IPS-15b (cell line): ENCODE measurements at regions not wholly inside any gene's neighbourhood (a gene's known extent, or its start where the extent isn't known, plus 50 kb on each side); places are given as distances from the start of the nearest gene placed in this dataset.

Experiments
- H3K27me3 ChIP-seq: one replicate; pipeline ENCODE4 v1.6.1; 2013; ENCODE audit warnings: low read length; ENCODE audit not compliant: control insufficient read depth, insufficient read depth
- H3K36me3 ChIP-seq: one replicate; pipeline ENCODE4 v1.6.1; 2013; ENCODE audit warnings: low read length; ENCODE audit not compliant: control insufficient read depth, insufficient read depth
- H3K4me1 ChIP-seq: one replicate; pipeline ENCODE4 v1.6.1; 2013; ENCODE audit warnings: mild to moderate bottlenecking, low read length; ENCODE audit not compliant: control insufficient read depth, insufficient read depth
- H3K4me3 ChIP-seq: one replicate; pipeline ENCODE4 v1.5.1; 2013; ENCODE audit warnings: low read depth, low read length
- H3K9ac ChIP-seq: one replicate; pipeline ENCODE4 v1.6.1; 2013; ENCODE audit warnings: low read depth, mild to moderate bottlenecking, low read length
- H3K9me3 ChIP-seq: one replicate; pipeline ENCODE4 v1.6.1; 2013; ENCODE audit warnings: mild to moderate bottlenecking, low read length; ENCODE audit not compliant: control insufficient read depth, insufficient read depth

- H3K4me1 ChIP-seq: no peaks in the 10 kb centered on the region
- no peaks in the 10 kb centered on the region for H3K27me3 ChIP-seq
These were observed 86.4 kb upstream of the KLHL29 start for GRCh38 chr2:23298551-23298950.

GRCh38 chr2:23299476-23300195 is 85.3 kb upstream of the KLHL29 start:
- Histone ChIP-seq H3K4me1 (no peaks in the 10 kb centered on the region), H3K27me3 (no peaks in the 10 kb centered on the region), H3K9me3 (no peaks in the 10 kb centered on the region)

More at GRCh38 chr2:23298551-23298950, 86.4 kb upstream of the KLHL29 start:
- H3K36me3 ChIP-seq: peaks cover 3% of the 10 kb centered on the region
- H3K9ac ChIP-seq: no peak overlapping the region
- no peak overlapping the region for H3K4me3 ChIP-seq
- no peaks in the 10 kb centered on the region for H3K9me3 ChIP-seq

GRCh38 chr2:23301136-23301535 is 83.8 kb upstream of the KLHL29 start:
- no peaks in the 10 kb centered on the region for H3K4me1 ChIP-seq
- H3K27me3 ChIP-seq: no peaks in the 10 kb centered on the region
- no peak overlapping the region for H3K9ac ChIP-seq
- H3K4me3 ChIP-seq: no peak overlapping the region
- peaks cover 3% of the 10 kb centered on the region for H3K36me3 ChIP-seq
- H3K9me3 ChIP-seq: no peaks in the 10 kb centered on the region

More at GRCh38 chr2:23299476-23300195, 85.3 kb upstream of the KLHL29 start:
- H3K9ac ChIP-seq: no peak overlapping the region
- H3K36me3 ChIP-seq: peaks cover 3% of the 10 kb centered on the region
- H3K4me3 ChIP-seq: no peak overlapping the region

GRCh38 chr2:23302591-23302990 is 82.4 kb upstream of the KLHL29 start:
- H3K27me3 ChIP-seq: no peaks in the 10 kb centered on the region
- H3K9ac ChIP-seq: no peak overlapping the region
- peaks cover 3% of the 10 kb centered on the region for H3K36me3 ChIP-seq
- no peak overlapping the region for H3K4me3 ChIP-seq
- H3K9me3 ChIP-seq: no peaks in the 10 kb centered on the region
- no peaks in the 10 kb centered on the region for H3K4me1 ChIP-seq

- Histone ChIP-seq H3K9me3 (no peaks in the 10 kb centered on the region), H3K4me1 (no peaks in the 10 kb centered on the region), H3K36me3 (no peaks in the 10 kb centered on the region), H3K9ac (no peak overlapping the region), H3K27me3 (no peaks in the 10 kb centered on the region), H3K4me3 (no peak overlapping the region)
These were observed 78.6 kb upstream of the KLHL29 start for GRCh38 chr2:23306401-23306800.

GRCh38 chr2:23311186-23311585 is 73.8 kb upstream of the KLHL29 start:
- H3K9me3 ChIP-seq: no peaks in the 10 kb centered on the region
- H3K9ac ChIP-seq: no peak overlapping the region
- H3K36me3 ChIP-seq: no peaks in the 10 kb centered on the region
- peaks cover 2% of the 10 kb centered on the region for H3K27me3 ChIP-seq
- H3K4me3 ChIP-seq: no peak overlapping the region
- no peaks in the 10 kb centered on the region for H3K4me1 ChIP-seq

GRCh38 chr2:23312996-23313606 is 71.9 kb upstream of the KLHL29 start:
- H3K36me3 ChIP-seq: no peaks in the 10 kb centered on the region
- no peaks in the 10 kb centered on the region for H3K4me1 ChIP-seq
- H3K4me3 ChIP-seq: no peak overlapping the region
- no peaks in the 10 kb centered on the region for H3K9me3 ChIP-seq
- H3K27me3 ChIP-seq: peaks cover 2% of the 10 kb centered on the region
- H3K9ac ChIP-seq: no peak overlapping the region

- H3K4me1 ChIP-seq: no peaks in the 10 kb centered on the region
- H3K36me3 ChIP-seq: no peaks in the 10 kb centered on the region
- H3K9me3 ChIP-seq: no peaks in the 10 kb centered on the region
- peaks cover 2% of the 10 kb centered on the region for H3K27me3 ChIP-seq
- no peak overlapping the region for H3K9ac ChIP-seq
- H3K4me3 ChIP-seq: no peak overlapping the region
These were observed 70.3 kb upstream of the KLHL29 start for GRCh38 chr2:23314687-23315086.

- Histone ChIP-seq H3K27me3 (peaks cover 2% of the 10 kb centered on the region), H3K36me3 (no peaks in the 10 kb centered on the region), H3K9ac (no peak overlapping the region), H3K4me3 (no peak overlapping the region), H3K4me1 (no peaks in the 10 kb centered on the region), H3K9me3 (no peaks in the 10 kb centered on the region)
These were observed 64.9 kb upstream of the KLHL29 start for GRCh38 chr2:23320058-23320457.

- H3K27me3 ChIP-seq: no peaks in the 10 kb centered on the region
- H3K4me3 ChIP-seq: no peak overlapping the region
- no peaks in the 10 kb centered on the region for H3K9me3 ChIP-seq
- no peaks in the 10 kb centered on the region for H3K36me3 ChIP-seq
- H3K9ac ChIP-seq: no peak overlapping the region
- H3K4me1 ChIP-seq: no peaks in the 10 kb centered on the region
These were observed 63.2 kb upstream of the KLHL29 start for GRCh38 chr2:23321751-23322150.

- no peaks in the 10 kb centered on the region for H3K4me1 ChIP-seq
- no peak overlapping the region for H3K4me3 ChIP-seq
- no peak overlapping the region for H3K9ac ChIP-seq
- no peaks in the 10 kb centered on the region for H3K9me3 ChIP-seq
- no peaks in the 10 kb centered on the region for H3K27me3 ChIP-seq
- H3K36me3 ChIP-seq: no peaks in the 10 kb centered on the region
These were observed 62.3 kb upstream of the KLHL29 start for GRCh38 chr2:23322567-23323197.
